Naive thymus-derived CD4-positive, alpha-beta T cell (primary cell): ENCODE measurements at regions not wholly inside any gene's neighbourhood (a gene's known extent, or its start where the extent isn't known, plus 50 kb on each side); places are given as distances from the start of the nearest gene placed in this dataset.

Experiments used
- ATAC-seq: fragments of 150-1000 bp; cut with Tn5 transposase; 2 replicates; pipeline ENCODE4 v1.10.0; 2021; ENCODE audit warnings: mild to moderate bottlenecking, moderate library complexity
- CTCF ChIA-PET: fragments of 350-600 bp; sonication (Branson Sonifier 250); formaldehyde crosslinking; loops from one replicate; lab custom pipeline; 2021; ENCODE audit warnings: antibody characterized with exemption; lab: Charles Lee
- POLR2A ChIA-PET: fragments of 350-600 bp; sonication (Branson Sonifier 250); formaldehyde crosslinking; loops from one replicate; lab custom pipeline; 2021; ENCODE audit warnings: antibody characterized with exemption, inconsistent platforms; lab: Charles Lee
- DNase-seq, 9 donors: peaks; one replicate each; pipeline versions ENCODE4 v3.0.0 to v3.0.0-alpha.2; 2020 to 2022; ENCODE audit warnings: mixed read lengths in 1 of 9
- H3K27ac ChIP-seq: one replicate; pipeline ENCODE4 v1.7.0; 2013; ENCODE audit warnings: mild to moderate bottlenecking, low read depth, low read length, moderate library complexity
- H3K27me3 ChIP-seq, 2 donors: one replicate each; pipeline ENCODE4 v1.7.0; 2013; ENCODE audit warnings: low read length in 2 of 2, mild to moderate bottlenecking in 2 of 2, moderate library complexity in 2 of 2; ENCODE audit not compliant: control insufficient read depth in 2 of 2, insufficient read depth in 2 of 2
- H3K36me3 ChIP-seq, 3 experiments: 1 replicate in 2 of 3; 2 replicates in 1 of 3; pipeline ENCODE4 v1.7.0; 2013; ENCODE audit warnings: low read length in 3 of 3, mild to moderate bottlenecking in 3 of 3, moderate library complexity in 1 of 3; ENCODE audit not compliant: insufficient read depth in 3 of 3, control insufficient read depth in 2 of 3
- H3K4me1 ChIP-seq, 2 donors: one replicate each; pipeline ENCODE4 v1.7.0; 2013; ENCODE audit warnings: low read length in 2 of 2, mild to moderate bottlenecking in 2 of 2, moderate library complexity in 1 of 2; ENCODE audit not compliant: control insufficient read depth in 2 of 2, insufficient read depth in 2 of 2
- H3K4me3 ChIP-seq: 2 replicates; pipeline ENCODE4 v1.7.0; 2013; ENCODE audit warnings: mild to moderate bottlenecking, low read length
- H3K9me3 ChIP-seq, 3 experiments: 1 replicate in 2 of 3; 2 replicates in 1 of 3; pipeline ENCODE4 v1.7.0; 2013; ENCODE audit warnings: low read length in 3 of 3; ENCODE audit not compliant: control insufficient read depth in 2 of 3
- H3K27ac Mint-ChIP-seq, 9 donors: one replicate each; pipeline ENCODE4 v1.8.0; 2020 to 2022; ENCODE audit warnings: mixed read lengths in 9 of 9, mild to moderate bottlenecking in 8 of 9, moderate library complexity in 5 of 9, inconsistent platforms in 2 of 9
- H3K27me3 Mint-ChIP-seq, 5 donors: one replicate each; pipeline ENCODE4 v1.8.0; 2021 to 2022; ENCODE audit warnings: mixed read lengths in 5 of 5, mild to moderate bottlenecking in 1 of 5
- H3K36me3 Mint-ChIP-seq, 5 donors: one replicate each; pipeline ENCODE4 v1.8.0; 2020 to 2022; ENCODE audit warnings: mixed read lengths in 5 of 5, mild to moderate bottlenecking in 3 of 5, inconsistent platforms in 1 of 5
- H3K4me1 Mint-ChIP-seq, 7 donors: one replicate each; pipeline ENCODE4 v1.8.0; 2020 to 2022; ENCODE audit warnings: mixed read lengths in 7 of 7, mild to moderate bottlenecking in 3 of 7, inconsistent platforms in 1 of 7
- H3K4me3 Mint-ChIP-seq, 10 donors: one replicate each; pipeline ENCODE4 v1.8.0; 2020 to 2022; ENCODE audit warnings: mild to moderate bottlenecking in 10 of 10, mixed read lengths in 10 of 10, moderate library complexity in 6 of 10, inconsistent platforms in 2 of 10
- H3K9me3 Mint-ChIP-seq, 11 donors: one replicate each; pipeline ENCODE4 v1.8.0; 2020 to 2022; ENCODE audit warnings: mixed read lengths in 11 of 11, mild to moderate bottlenecking in 4 of 11, inconsistent platforms in 1 of 11, moderate library complexity in 1 of 11
- intact Hi-C, 2 donors: fragments of 100-400 bp; cut with micrococcal nuclease; formaldehyde crosslinking; loops; one replicate each; pipeline ENCODE4 v1.15.1; 2023

GRCh38 chr4:153988492-153989363 lies 199.8 kb upstream of the SFRP2 start:
- CTCF ChIA-PET = no interaction called here
- no peak for ATAC-seq

DNA sequence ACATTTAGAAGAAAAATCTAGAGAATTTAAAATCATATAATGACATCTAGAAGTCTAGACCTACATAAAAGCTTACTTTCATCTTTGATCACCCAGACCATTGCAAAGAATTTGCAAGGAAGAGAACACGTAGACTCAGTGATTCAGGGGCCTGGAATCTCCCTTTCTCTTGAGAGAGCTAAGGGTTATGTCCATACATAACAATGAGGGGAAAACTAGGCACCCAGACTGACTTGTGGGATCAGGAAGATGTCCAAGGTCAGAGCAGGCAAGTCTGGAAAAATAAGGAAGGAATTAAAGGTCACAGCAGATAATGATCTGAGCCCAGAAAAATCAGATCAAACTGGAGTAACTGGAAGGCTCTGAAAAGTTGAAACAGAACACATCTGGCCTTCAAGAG lies 198.4 kb upstream of the SFRP2 start:
- Mint-ChIP-seq H3K4me1 (no peaks in the 10 kb centered on the region), H3K27me3 (peaks cover 0 to 33% (median 13%) of the 10 kb centered on the region in 5 donors), H3K36me3 (peaks cover 0 to 7% (median 0%) of the 10 kb centered on the region in 5 donors), H3K27ac (no peak overlapping the region), H3K4me3 (no peak overlapping the region), H3K9me3 (peaks cover 0 to 34% (median 8%) of the 10 kb centered on the region in 11 donors)
- Histone ChIP-seq H3K4me3 (no peak overlapping the region), H3K36me3 (no peaks in the 10 kb centered on the region), H3K4me1 (no peaks in the 10 kb centered on the region), H3K9me3 (no peaks in the 10 kb centered on the region), H3K27ac (no peak overlapping the region), H3K27me3 (no peaks in the 10 kb centered on the region)
- POLR2A ChIA-PET = no interaction called here
- intact Hi-C loops = no loop called here
- DNase-seq (no peak), ATAC-seq (no peak)
- CTCF ChIA-PET = no interaction called here

More at GRCh38 chr4:153988492-153989363, 199.8 kb upstream of the SFRP2 start:
- Histone ChIP-seq H3K27ac (no peak overlapping the region), H3K27me3 (no peaks in the 10 kb centered on the region), H3K4me1 (no peaks in the 10 kb centered on the region), H3K9me3 (no peaks in the 10 kb centered on the region), H3K4me3 (no peak overlapping the region), H3K36me3 (no peaks in the 10 kb centered on the region)
- Mint-ChIP-seq H3K4me1 (no peaks in the 10 kb centered on the region), H3K27me3 (peaks cover 0 to 27% (median 5%) of the 10 kb centered on the region in 5 donors), H3K27ac (no peak overlapping the region), H3K9me3 (peaks cover 0 to 25% (median 4%) of the 10 kb centered on the region in 11 donors), H3K36me3 (peaks cover 0 to 7% (median 0%) of the 10 kb centered on the region in 5 donors), H3K4me3 (no peak overlapping the region)
- intact Hi-C loops = no loop called here
- DNase-seq = no peak
- POLR2A ChIA-PET = no interaction called here

DNA sequence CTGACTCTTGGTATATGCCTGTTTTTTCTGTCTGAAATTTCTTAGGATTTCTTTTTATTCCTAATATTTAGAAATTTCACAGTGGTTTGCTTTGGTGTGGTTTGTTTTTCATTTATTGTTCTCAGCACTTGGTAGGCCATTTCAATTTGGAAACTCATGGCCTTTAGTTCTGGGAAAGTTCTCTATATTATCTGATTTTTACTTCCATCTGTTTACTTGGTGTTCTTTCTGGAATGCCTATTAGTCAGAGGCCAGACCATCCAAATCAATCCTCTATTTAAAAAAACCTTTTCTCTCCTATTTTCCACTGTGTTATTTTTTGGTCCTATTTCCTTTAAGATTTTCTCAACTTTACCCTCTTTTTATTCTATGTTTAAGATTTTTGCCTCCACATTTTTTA lies 188.1 kb upstream of the SFRP2 start:
- DNase-seq (no peak), ATAC-seq (no peak)
- Mint-ChIP-seq H3K27ac (no peak overlapping the region), H3K36me3 (peaks cover 0 to 13% (median 10%) of the 10 kb centered on the region in 5 donors), H3K4me1 (no peaks in the 10 kb centered on the region), H3K4me3 (no peak overlapping the region), H3K9me3 (peaks cover 9 to 61% (median 30%) of the 10 kb centered on the region in 11 donors), H3K27me3 (peaks cover 0 to 5% (median 4%) of the 10 kb centered on the region in 5 donors)
- Histone ChIP-seq H3K27me3 (no peaks in the 10 kb centered on the region), H3K4me3 (no peak overlapping the region), H3K27ac (no peak overlapping the region), H3K9me3 (peaks cover 0 to 7% (median 6%) of the 10 kb centered on the region in 3 experiments), H3K36me3 (no peaks in the 10 kb centered on the region), H3K4me1 (no peaks in the 10 kb centered on the region)
- ChIA-PET CTCF (no interaction called here), POLR2A (no interaction called here)
- intact Hi-C loops = no loop called here

DNA sequence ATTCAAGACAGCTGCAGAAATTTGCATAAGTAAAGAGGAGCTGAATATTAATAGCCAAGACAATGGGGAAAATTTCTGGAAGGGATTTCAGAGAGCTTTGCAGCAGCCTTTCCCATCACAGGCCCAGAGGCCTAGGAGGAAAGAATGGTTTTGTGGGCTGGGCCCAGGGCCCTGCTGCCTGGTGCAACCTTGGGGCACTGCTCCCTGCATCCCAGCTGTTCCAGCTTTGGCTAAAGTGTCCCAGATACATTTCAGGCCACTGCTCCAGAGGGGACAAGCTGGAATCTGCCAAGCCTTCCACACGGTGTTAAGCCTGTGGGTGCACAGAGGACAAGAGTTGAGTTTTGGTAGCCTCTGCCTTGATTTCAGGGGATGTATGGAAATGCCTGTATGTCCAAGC lies 185.6 kb upstream of the SFRP2 start:
- Mint-ChIP-seq H3K9me3 (peaks cover 4 to 40% (median 25%) of the 10 kb centered on the region in 11 donors), H3K27me3 (no peaks in the 10 kb centered on the region), H3K4me3 (no peak overlapping the region), H3K27ac (no peak overlapping the region), H3K4me1 (no peaks in the 10 kb centered on the region), H3K36me3 (peaks cover 0 to 12% (median 9%) of the 10 kb centered on the region in 5 donors)
- no peak overlapping the region for H3K27ac ChIP-seq
- ATAC-seq = no peak
- DNase-seq = no peak
- no peaks in the 10 kb centered on the region for H3K36me3 ChIP-seq
- no peak overlapping the region for H3K4me3 ChIP-seq
- ChIA-PET CTCF (no interaction called here), POLR2A (no interaction called here)
- H3K9me3 ChIP-seq = peaks cover 0 to 7% (median 6%) of the 10 kb centered on the region in 3 experiments
- no peaks in the 10 kb centered on the region for H3K4me1 ChIP-seq
- intact Hi-C loops = no loop called here
- H3K27me3 ChIP-seq = no peaks in the 10 kb centered on the region

- peaks cover 4 to 40% (median 25%) of the 10 kb centered on the region in 11 donors for H3K9me3 Mint-ChIP-seq
- no peaks in the 10 kb centered on the region for H3K4me1 ChIP-seq
- H3K4me1 Mint-ChIP-seq = no peaks in the 10 kb centered on the region
- ATAC-seq (no peak), DNase-seq (no peak)
- no peaks in the 10 kb centered on the region for H3K36me3 ChIP-seq
- no peak overlapping the region for H3K4me3 ChIP-seq
- H3K4me3 Mint-ChIP-seq = no peak overlapping the region
- no peak overlapping the region for H3K27ac Mint-ChIP-seq
- POLR2A ChIA-PET = no interaction called here
- CTCF ChIA-PET = no interaction called here
- H3K27ac ChIP-seq = no peak overlapping the region
- H3K27me3 ChIP-seq = no peaks in the 10 kb centered on the region
- H3K9me3 ChIP-seq = peaks cover 0 to 7% (median 6%) of the 10 kb centered on the region in 3 experiments
- intact Hi-C loops = no loop called here
- H3K36me3 Mint-ChIP-seq = peaks cover 0 to 12% (median 9%) of the 10 kb centered on the region in 5 donors
- no peaks in the 10 kb centered on the region for H3K27me3 Mint-ChIP-seq
These were observed 185.1 kb upstream of the SFRP2 start for GRCh38 chr4:153973942-153974341.

DNA sequence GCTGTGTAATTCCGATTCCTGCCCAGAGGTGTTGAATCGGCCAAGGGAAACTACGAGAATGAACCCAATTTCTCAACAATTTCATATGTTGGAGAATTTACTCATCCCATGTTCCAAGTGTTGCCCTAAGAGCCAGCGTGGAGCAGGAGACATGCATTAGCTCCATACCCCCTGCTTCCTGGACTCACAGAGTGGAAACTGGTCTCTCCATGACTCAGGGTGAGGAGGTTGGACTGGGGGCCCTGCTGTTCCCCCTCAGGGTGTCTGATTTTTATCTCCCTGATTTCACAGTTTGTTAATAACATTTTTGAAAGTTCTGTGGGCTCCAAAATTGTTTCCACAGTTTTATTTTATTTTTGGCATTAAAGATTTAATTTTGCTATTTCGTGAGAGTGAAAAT lies 183.0 kb upstream of the SFRP2 start:
- intact Hi-C loops = no loop called here
- Histone ChIP-seq H3K9me3 (peaks cover 0 to 7% (median 6%) of the 10 kb centered on the region in 3 experiments), H3K4me3 (no peak overlapping the region), H3K27ac (no peak overlapping the region), H3K27me3 (no peaks in the 10 kb centered on the region), H3K4me1 (no peaks in the 10 kb centered on the region), H3K36me3 (no peaks in the 10 kb centered on the region)
- Mint-ChIP-seq H3K9me3 (peaks cover 4 to 34% (median 25%) of the 10 kb centered on the region in 11 donors), H3K36me3 (peaks cover 0 to 12% (median 9%) of the 10 kb centered on the region in 5 donors), H3K4me1 (no peaks in the 10 kb centered on the region), H3K27ac (no peak overlapping the region), H3K27me3 (no peaks in the 10 kb centered on the region), H3K4me3 (no peak overlapping the region)
- ChIA-PET CTCF (no interaction called here), POLR2A (no interaction called here)
- DNase-seq (no peak), ATAC-seq (no peak)
